ENCODE measurements at regions not wholly inside any gene's neighbourhood (a gene's known extent, or its start where the extent isn't known, plus 50 kb on each side); places are given as distances from the start of the nearest gene placed in this dataset.

GRCh38 chr12:65539023-65539422 is 260.5 kb downstream of the MSRB3 start:
- H3K4me3 ChIP-seq (ENCODE audit: low read length in 3 of 3), result no peak overlapping the region
- H3K36me3 ChIP-seq (ENCODE audit: control insufficient read depth in 3 of 3, insufficient read depth in 3 of 3, low read length in 3 of 3), result no peaks in the 10 kb centered on the region
- no peaks in the 10 kb centered on the region for H3K4me1 ChIP-seq (ENCODE audit: control insufficient read depth in 3 of 3, insufficient read depth in 3 of 3, low read length in 3 of 3)
- H3K27ac ChIP-seq (ENCODE audit: low read depth, low read length), result no peak overlapping the region
- no peak overlapping the region for H3K9ac ChIP-seq (ENCODE audit: low read depth in 1 of 3, low read length in 3 of 3)
- no peaks in the 10 kb centered on the region for H3K27me3 ChIP-seq (ENCODE audit: control insufficient read depth in 3 of 3, insufficient read depth in 3 of 3, low read length in 3 of 3)
- peaks cover 0 to 5% (median 3%) of the 10 kb centered on the region in 3 donors for H3K9me3 ChIP-seq (ENCODE audit: control insufficient read depth in 3 of 3, low read length in 3 of 3)

- Histone ChIP-seq H3K27me3 (ENCODE audit: control insufficient read depth in 3 of 3, insufficient read depth in 3 of 3, low read length in 3 of 3) (no peaks in the 10 kb centered on the region), H3K4me1 (ENCODE audit: control insufficient read depth in 3 of 3, insufficient read depth in 3 of 3, low read length in 3 of 3) (no peaks in the 10 kb centered on the region), H3K27ac (ENCODE audit: low read depth, low read length) (no peak overlapping the region), H3K9ac (ENCODE audit: low read depth in 1 of 3, low read length in 3 of 3) (no peak overlapping the region), H3K36me3 (ENCODE audit: control insufficient read depth in 3 of 3, insufficient read depth in 3 of 3, low read length in 3 of 3) (no peaks in the 10 kb centered on the region), H3K4me3 (ENCODE audit: low read length in 3 of 3) (no peak overlapping the region), H3K9me3 (ENCODE audit: control insufficient read depth in 3 of 3, low read length in 3 of 3) (peaks cover 0 to 5% (median 3%) of the 10 kb centered on the region in 3 donors)
Measured at GRCh38 chr12:65540140-65540539, 261.7 kb downstream of the MSRB3 start.

- Histone ChIP-seq H3K27ac (ENCODE audit: low read depth, low read length) (no peak overlapping the region), H3K36me3 (ENCODE audit: control insufficient read depth in 3 of 3, insufficient read depth in 3 of 3, low read length in 3 of 3) (no peaks in the 10 kb centered on the region), H3K9ac (ENCODE audit: low read depth in 1 of 3, low read length in 3 of 3) (no peak overlapping the region), H3K4me1 (ENCODE audit: control insufficient read depth in 3 of 3, insufficient read depth in 3 of 3, low read length in 3 of 3) (no peaks in the 10 kb centered on the region), H3K4me3 (ENCODE audit: low read length in 3 of 3) (no peak overlapping the region), H3K27me3 (ENCODE audit: control insufficient read depth in 3 of 3, insufficient read depth in 3 of 3, low read length in 3 of 3) (no peaks in the 10 kb centered on the region), H3K9me3 (ENCODE audit: control insufficient read depth in 3 of 3, low read length in 3 of 3) (no peaks in the 10 kb centered on the region)
Measured at GRCh38 chr12:65546528-65546927, 268.0 kb downstream of the MSRB3 start.

- H3K4me1 ChIP-seq (ENCODE audit: control insufficient read depth in 3 of 3, insufficient read depth in 3 of 3, low read length in 3 of 3), result no peaks in the 10 kb centered on the region
- no peaks in the 10 kb centered on the region for H3K36me3 ChIP-seq (ENCODE audit: control insufficient read depth in 3 of 3, insufficient read depth in 3 of 3, low read length in 3 of 3)
- no peak overlapping the region for H3K4me3 ChIP-seq (ENCODE audit: low read length in 3 of 3)
- H3K27ac ChIP-seq (ENCODE audit: low read depth, low read length), result no peak overlapping the region
- H3K9ac ChIP-seq (ENCODE audit: low read depth in 1 of 3, low read length in 3 of 3), result no peak overlapping the region
- H3K27me3 ChIP-seq (ENCODE audit: control insufficient read depth in 3 of 3, insufficient read depth in 3 of 3, low read length in 3 of 3), result no peaks in the 10 kb centered on the region
- no peaks in the 10 kb centered on the region for H3K9me3 ChIP-seq (ENCODE audit: control insufficient read depth in 3 of 3, low read length in 3 of 3)
Measured at GRCh38 chr12:65556676-65557437, 267.4 kb upstream of the HMGA2 start.

- no peak overlapping the region for H3K4me3 ChIP-seq (ENCODE audit: low read length in 3 of 3)
- no peaks in the 10 kb centered on the region for H3K27me3 ChIP-seq (ENCODE audit: control insufficient read depth in 3 of 3, insufficient read depth in 3 of 3, low read length in 3 of 3)
- H3K9me3 ChIP-seq (ENCODE audit: control insufficient read depth in 3 of 3, low read length in 3 of 3), result no peaks in the 10 kb centered on the region
- H3K9ac ChIP-seq (ENCODE audit: low read depth in 1 of 3, low read length in 3 of 3), result no peak overlapping the region
- no peaks in the 10 kb centered on the region for H3K36me3 ChIP-seq (ENCODE audit: control insufficient read depth in 3 of 3, insufficient read depth in 3 of 3, low read length in 3 of 3)
- no peaks in the 10 kb centered on the region for H3K4me1 ChIP-seq (ENCODE audit: control insufficient read depth in 3 of 3, insufficient read depth in 3 of 3, low read length in 3 of 3)
- no peak overlapping the region for H3K27ac ChIP-seq (ENCODE audit: low read depth, low read length)
Measured at GRCh38 chr12:65557438-65558181, 266.7 kb upstream of the HMGA2 start.

- no peaks in the 10 kb centered on the region for H3K4me1 ChIP-seq (ENCODE audit: control insufficient read depth in 3 of 3, insufficient read depth in 3 of 3, low read length in 3 of 3)
- H3K27me3 ChIP-seq (ENCODE audit: control insufficient read depth in 3 of 3, insufficient read depth in 3 of 3, low read length in 3 of 3), result no peaks in the 10 kb centered on the region
- H3K4me3 ChIP-seq (ENCODE audit: low read length in 3 of 3), result no peak overlapping the region
- H3K9me3 ChIP-seq (ENCODE audit: control insufficient read depth in 3 of 3, low read length in 3 of 3), result no peaks in the 10 kb centered on the region
- no peak overlapping the region for H3K9ac ChIP-seq (ENCODE audit: low read depth in 1 of 3, low read length in 3 of 3)
- no peak overlapping the region for H3K27ac ChIP-seq (ENCODE audit: low read depth, low read length)
- no peaks in the 10 kb centered on the region for H3K36me3 ChIP-seq (ENCODE audit: control insufficient read depth in 3 of 3, insufficient read depth in 3 of 3, low read length in 3 of 3)
Measured at GRCh38 chr12:65560286-65560685, 264.0 kb upstream of the HMGA2 start.

- no peak overlapping the region for H3K27ac ChIP-seq (ENCODE audit: low read depth, low read length)
- no peaks in the 10 kb centered on the region for H3K4me1 ChIP-seq (ENCODE audit: control insufficient read depth in 3 of 3, insufficient read depth in 3 of 3, low read length in 3 of 3)
- no peaks in the 10 kb centered on the region for H3K27me3 ChIP-seq (ENCODE audit: control insufficient read depth in 3 of 3, insufficient read depth in 3 of 3, low read length in 3 of 3)
- H3K36me3 ChIP-seq (ENCODE audit: control insufficient read depth in 3 of 3, insufficient read depth in 3 of 3, low read length in 3 of 3), result no peaks in the 10 kb centered on the region
- no peak overlapping the region for H3K4me3 ChIP-seq (ENCODE audit: low read length in 3 of 3)
- no peaks in the 10 kb centered on the region for H3K9me3 ChIP-seq (ENCODE audit: control insufficient read depth in 3 of 3, low read length in 3 of 3)
- no peak overlapping the region for H3K9ac ChIP-seq (ENCODE audit: low read depth in 1 of 3, low read length in 3 of 3)
Measured at GRCh38 chr12:65561798-65562382, 262.4 kb upstream of the HMGA2 start.

- H3K27ac ChIP-seq (ENCODE audit: low read depth, low read length), result no peak overlapping the region
- no peak overlapping the region for H3K9ac ChIP-seq (ENCODE audit: low read depth in 1 of 3, low read length in 3 of 3)
- H3K9me3 ChIP-seq (ENCODE audit: control insufficient read depth in 3 of 3, low read length in 3 of 3), result no peaks in the 10 kb centered on the region
- no peak overlapping the region for H3K4me3 ChIP-seq (ENCODE audit: low read length in 3 of 3)
- no peaks in the 10 kb centered on the region for H3K27me3 ChIP-seq (ENCODE audit: control insufficient read depth in 3 of 3, insufficient read depth in 3 of 3, low read length in 3 of 3)
- no peaks in the 10 kb centered on the region for H3K4me1 ChIP-seq (ENCODE audit: control insufficient read depth in 3 of 3, insufficient read depth in 3 of 3, low read length in 3 of 3)
- no peaks in the 10 kb centered on the region for H3K36me3 ChIP-seq (ENCODE audit: control insufficient read depth in 3 of 3, insufficient read depth in 3 of 3, low read length in 3 of 3)
Measured at GRCh38 chr12:65565601-65566560, 258.4 kb upstream of the HMGA2 start.

- H3K36me3 ChIP-seq (ENCODE audit: control insufficient read depth in 3 of 3, insufficient read depth in 3 of 3, low read length in 3 of 3), result no peaks in the 10 kb centered on the region
- no peaks in the 10 kb centered on the region for H3K27me3 ChIP-seq (ENCODE audit: control insufficient read depth in 3 of 3, insufficient read depth in 3 of 3, low read length in 3 of 3)
- H3K9me3 ChIP-seq (ENCODE audit: control insufficient read depth in 3 of 3, low read length in 3 of 3), result no peaks in the 10 kb centered on the region
- peak overlapping the region in 1 of 3 donors; percentile 12 for H3K9ac ChIP-seq (ENCODE audit: low read depth in 1 of 3, low read length in 3 of 3)
- no peak overlapping the region for H3K4me3 ChIP-seq (ENCODE audit: low read length in 3 of 3)
- no peak overlapping the region for H3K27ac ChIP-seq (ENCODE audit: low read depth, low read length)
- no peaks in the 10 kb centered on the region for H3K4me1 ChIP-seq (ENCODE audit: control insufficient read depth in 3 of 3, insufficient read depth in 3 of 3, low read length in 3 of 3)
Measured at GRCh38 chr12:65566751-65567150, 257.5 kb upstream of the HMGA2 start.
